GM06990 (cell line): ENCODE measurements at regions not wholly inside any gene's neighbourhood (a gene's known extent, or its start where the extent isn't known, plus 50 kb on each side); places are given as distances from the start of the nearest gene placed in this dataset.

Experiments used
- DNase-seq: peaks from one replicate; pipeline ENCODE4 v3.0.0-alpha.2; 2011; ENCODE audit not compliant: insufficient read length; ENCODE audit errors: extremely low read depth
- H3K27me3 ChIP-seq: replicated peaks from 2 replicates; pipeline ENCODE4 v1.6.0; 2011; ENCODE audit warnings: low read length; ENCODE audit not compliant: control insufficient read depth, insufficient read depth
- H3K36me3 ChIP-seq: 2 replicates; pipeline ENCODE4 v1.5.1; 2011; ENCODE audit warnings: low read length; ENCODE audit not compliant: control insufficient read depth, insufficient read depth
- H3K4me3 ChIP-seq: replicated peaks from 2 replicates; pipeline ENCODE4 v1.5.1; 2011; ENCODE audit warnings: low read depth, mild to moderate bottlenecking, control low read depth, low read length
- CTCF ChIP-seq: IDR thresholded peaks from 2 replicates; pipeline ENCODE4 v1.5.1; 2011; ENCODE audit warnings: low read length, control low read depth, mild to moderate bottlenecking, inconsistent platforms; ENCODE audit not compliant: insufficient read depth, poor library complexity, severe bottlenecking

DNA sequence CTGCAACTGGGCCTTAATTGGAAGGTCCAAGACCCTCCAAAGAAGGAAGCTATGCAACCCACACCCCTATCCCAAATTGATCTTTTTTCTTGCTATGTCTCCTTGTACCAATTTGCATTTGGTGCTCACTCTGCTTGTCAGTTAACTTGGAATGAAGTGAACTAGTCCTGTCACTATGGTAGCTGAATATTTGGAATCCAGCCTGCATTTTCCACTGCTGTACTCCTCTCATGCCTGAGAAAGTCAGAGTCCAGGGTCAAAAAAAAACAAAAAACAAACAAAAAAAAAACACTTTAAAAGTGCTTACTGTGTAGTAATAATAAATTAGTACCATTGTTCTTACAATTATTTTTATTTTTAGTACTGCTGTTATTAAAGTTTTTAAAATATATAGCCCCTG, 462.8 kb upstream of the SLC8A1 start:
- Histone ChIP-seq H3K36me3 (no peaks in the 10 kb centered on the region), H3K4me3 (no peak overlapping the region), H3K27me3 (no peaks in the 10 kb centered on the region)
- TF ChIP-seq CTCF = no peak
- no peak for DNase-seq

GRCh38 chr2:40915651-40916050, 463.8 kb upstream of the SLC8A1 start:
- no peaks in the 10 kb centered on the region for H3K27me3 ChIP-seq
- TF ChIP-seq CTCF = no peak
- no peak for DNase-seq
- H3K36me3 ChIP-seq = no peaks in the 10 kb centered on the region
- H3K4me3 ChIP-seq = no peak overlapping the region

GRCh38 chr2:40935349-40935748, 483.5 kb upstream of the SLC8A1 start:
- no peaks in the 10 kb centered on the region for H3K27me3 ChIP-seq
- DNase-seq = no peak
- TF ChIP-seq CTCF = no peak
- no peak overlapping the region for H3K4me3 ChIP-seq
- no peaks in the 10 kb centered on the region for H3K36me3 ChIP-seq

- no peaks in the 10 kb centered on the region for H3K36me3 ChIP-seq
- H3K27me3 ChIP-seq = no peaks in the 10 kb centered on the region
- no peak for DNase-seq
- no peak for TF ChIP-seq CTCF
- no peak overlapping the region for H3K4me3 ChIP-seq
These were observed 485.4 kb upstream of the SLC8A1 start for GRCh38 chr2:40937284-40937683.

DNA sequence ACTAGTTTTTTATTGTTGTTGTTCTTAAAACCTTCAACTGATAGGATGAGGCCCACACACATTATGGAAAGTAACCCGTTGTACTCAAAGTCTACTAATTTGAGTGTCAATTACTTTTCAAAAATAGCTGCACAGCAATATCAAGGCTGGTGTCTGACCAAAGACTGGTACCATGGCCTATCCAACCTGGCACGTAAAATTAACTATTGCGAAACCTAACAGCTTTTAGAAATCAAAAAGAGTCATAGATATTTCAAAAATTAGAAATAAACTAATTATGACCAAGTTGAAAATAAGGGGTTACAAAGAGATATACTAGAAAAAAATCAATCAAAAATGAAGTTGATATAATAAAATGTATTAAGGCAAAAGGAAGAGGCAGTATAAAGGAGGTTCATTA, 501.5 kb upstream of the SLC8A1 start:
- DNase-seq = no peak
- TF ChIP-seq CTCF = no peak
- Histone ChIP-seq H3K4me3 (no peak overlapping the region), H3K36me3 (no peaks in the 10 kb centered on the region), H3K27me3 (no peaks in the 10 kb centered on the region)

- DNase-seq = no peak
- H3K27me3 ChIP-seq = no peaks in the 10 kb centered on the region
- H3K4me3 ChIP-seq = no peak overlapping the region
- TF ChIP-seq CTCF = no peak
- H3K36me3 ChIP-seq = no peaks in the 10 kb centered on the region
These were observed 503.2 kb upstream of the SLC8A1 start for GRCh38 chr2:40955042-40955441.
